ENCODE measurements at regions not wholly inside any gene's neighbourhood (a gene's known extent, or its start where the extent isn't known, plus 50 kb on each side); places are given as distances from the start of the nearest gene placed in this dataset.

GRCh38 chr10:81000781-81001180 is 463.1 kb downstream of the SH2D4B start:
- Mint-ChIP-seq H3K27ac (no peak overlapping the region), H3K9me3 (peaks cover 3% of the 10 kb centered on the region), H3K27me3 (peaks cover 2% of the 10 kb centered on the region), H3K36me3 (ENCODE audit: low read depth) (no peaks in the 10 kb centered on the region), H3K4me1 (no peaks in the 10 kb centered on the region), H3K4me3 (no peak overlapping the region)
- DNase-seq = no peak
- CTCF ChIA-PET = no interaction called here
- POLR2A ChIA-PET = no interaction called here

- H3K36me3 Mint-ChIP-seq (ENCODE audit: low read depth) = no peaks in the 10 kb centered on the region
- no peaks in the 10 kb centered on the region for H3K4me1 Mint-ChIP-seq
- peaks cover 2% of the 10 kb centered on the region for H3K27me3 Mint-ChIP-seq
- no peaks in the 10 kb centered on the region for H3K9me3 Mint-ChIP-seq
- no peak overlapping the region for H3K4me3 Mint-ChIP-seq
- CTCF ChIA-PET = no interaction called here
- no peak for DNase-seq
- POLR2A ChIA-PET = no interaction called here
- no peak overlapping the region for H3K27ac Mint-ChIP-seq
Measured at GRCh38 chr10:81002382-81002781, 464.7 kb downstream of the SH2D4B start.

DNA sequence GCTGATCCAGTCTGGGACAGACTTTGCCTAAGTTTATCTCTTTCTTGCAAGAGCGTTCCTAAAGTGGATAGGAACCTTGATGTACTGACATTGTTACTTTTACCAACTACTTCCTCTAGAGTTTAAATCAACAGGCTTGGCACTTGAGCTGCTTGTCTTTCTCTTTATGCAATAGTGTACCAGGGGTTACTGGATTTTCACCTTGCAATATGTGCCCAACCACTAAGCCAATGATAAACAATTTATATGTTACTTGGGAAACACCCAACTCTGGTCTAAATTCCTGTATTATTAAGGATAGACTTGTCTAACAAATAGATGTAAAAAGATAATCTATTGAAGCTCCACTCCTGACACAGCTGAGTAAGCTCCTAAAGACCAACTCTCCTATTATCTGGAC is 470.2 kb downstream of the SH2D4B start:
- Mint-ChIP-seq H3K27ac (no peak overlapping the region), H3K36me3 (ENCODE audit: low read depth) (no peaks in the 10 kb centered on the region), H3K4me3 (no peak overlapping the region), H3K9me3 (no peaks in the 10 kb centered on the region), H3K4me1 (no peaks in the 10 kb centered on the region), H3K27me3 (peaks cover 5% of the 10 kb centered on the region)
- ChIA-PET POLR2A (no interaction called here), CTCF (interaction anchor here (1.2 kb wide), 1 partner anchor 20 kb away, joined by 3 read pairs; no protein-coding TSS in a partner anchor)
- no peak for DNase-seq

GRCh38 chr10:81008726-81009125 is 471.0 kb downstream of the SH2D4B start:
- Mint-ChIP-seq H3K27me3 (peaks cover 5% of the 10 kb centered on the region), H3K9me3 (no peaks in the 10 kb centered on the region), H3K36me3 (ENCODE audit: low read depth) (no peaks in the 10 kb centered on the region), H3K4me3 (no peak overlapping the region), H3K27ac (no peak overlapping the region), H3K4me1 (no peaks in the 10 kb centered on the region)
- ChIA-PET POLR2A (no interaction called here), CTCF (interaction anchor here (1.2 kb wide), 1 partner anchor 19 kb away, joined by 3 read pairs; no protein-coding TSS in a partner anchor)
- no peak for DNase-seq

DNA sequence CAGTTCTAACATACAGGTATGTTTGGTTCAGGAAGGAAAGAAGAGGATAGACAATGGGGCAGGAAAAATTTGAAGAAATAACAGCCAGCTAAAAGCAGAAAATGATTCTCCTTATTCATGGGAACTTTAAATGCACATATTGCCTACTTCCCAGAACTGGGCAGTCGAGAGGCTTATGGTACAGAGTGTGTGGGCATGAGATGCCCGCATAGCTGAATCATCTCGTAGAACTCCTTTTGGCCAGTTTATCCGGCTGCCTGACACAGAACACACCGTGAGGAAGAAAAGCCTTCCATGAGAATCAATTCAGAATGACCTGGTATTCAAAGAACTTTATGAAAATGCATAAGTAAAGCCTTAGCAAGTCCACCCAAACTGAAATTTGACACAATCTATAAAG is 471.6 kb downstream of the SH2D4B start:
- no peaks in the 10 kb centered on the region for H3K4me1 Mint-ChIP-seq
- no peaks in the 10 kb centered on the region for H3K9me3 Mint-ChIP-seq
- H3K4me3 Mint-ChIP-seq = no peak overlapping the region
- CTCF ChIA-PET = no interaction called here
- peaks cover 5% of the 10 kb centered on the region for H3K27me3 Mint-ChIP-seq
- no peak overlapping the region for H3K27ac Mint-ChIP-seq
- no peak for DNase-seq
- H3K36me3 Mint-ChIP-seq (ENCODE audit: low read depth) = no peaks in the 10 kb centered on the region
- POLR2A ChIA-PET = no interaction called here

- DNase-seq = no peak
- Mint-ChIP-seq H3K36me3 (ENCODE audit: low read depth) (no peaks in the 10 kb centered on the region), H3K9me3 (no peaks in the 10 kb centered on the region), H3K4me3 (no peak overlapping the region), H3K27ac (no peak overlapping the region), H3K4me1 (no peaks in the 10 kb centered on the region), H3K27me3 (peaks cover 2% of the 10 kb centered on the region)
- POLR2A ChIA-PET = no interaction called here
- CTCF ChIA-PET = interaction anchor here (1.1 kb wide), 1 partner anchor 8 kb away, joined by 4 read pairs; no protein-coding TSS in a partner anchor
Measured at GRCh38 chr10:81013771-81014170, 476.1 kb downstream of the SH2D4B start.

DNA sequence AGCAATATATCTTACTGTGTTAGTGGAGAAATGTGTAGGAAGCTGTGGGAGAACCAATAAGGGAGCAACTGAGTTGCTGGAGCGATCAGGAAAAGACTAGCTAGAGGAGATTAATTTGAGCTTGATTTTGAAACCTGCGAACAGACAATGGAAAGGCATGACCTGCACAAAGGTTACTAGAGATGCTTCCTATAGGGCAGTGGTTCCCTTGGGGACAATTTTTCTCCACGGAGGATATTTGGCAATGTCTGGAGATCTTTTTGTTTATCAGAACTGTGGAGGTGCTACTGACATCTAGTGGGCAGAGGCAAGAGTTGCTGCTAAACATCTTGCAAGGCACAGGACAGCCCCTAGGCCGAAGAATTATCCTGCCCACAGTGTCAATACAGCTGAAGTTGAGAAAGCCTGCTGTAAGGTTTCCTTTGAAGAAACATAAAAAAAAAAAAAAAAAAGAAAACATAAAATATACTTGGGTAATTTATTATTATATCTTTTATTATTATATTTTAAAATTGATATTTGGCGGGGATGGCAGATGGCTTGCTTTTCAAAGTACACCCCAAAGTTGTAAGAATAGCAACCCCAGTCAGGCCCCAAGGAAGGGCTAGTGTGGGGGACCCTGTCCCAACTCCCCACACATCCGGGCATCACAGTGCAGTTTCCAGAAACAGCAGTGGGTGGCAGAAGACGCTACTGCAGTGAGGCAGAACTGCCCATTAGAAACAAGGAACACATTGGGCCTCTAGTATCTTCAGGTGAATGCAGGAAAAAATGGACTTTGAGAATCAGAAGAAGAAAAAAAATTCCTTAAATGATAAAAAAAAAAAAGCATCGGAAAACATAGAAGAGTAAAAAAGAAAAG is 481.6 kb downstream of the SH2D4B start:
- DNase-seq = peak; percentile 22
- H3K4me1 Mint-ChIP-seq = no peaks in the 10 kb centered on the region
- ChIA-PET POLR2A (no interaction called here), CTCF (no interaction called here)
- no peak overlapping the region for H3K4me3 Mint-ChIP-seq
- no peaks in the 10 kb centered on the region for H3K9me3 Mint-ChIP-seq
- H3K27me3 Mint-ChIP-seq = no peaks in the 10 kb centered on the region
- no peaks in the 10 kb centered on the region for H3K36me3 Mint-ChIP-seq (ENCODE audit: low read depth)
- H3K27ac Mint-ChIP-seq = no peak overlapping the region

GRCh38 chr10:81021428-81022129 is 483.9 kb downstream of the SH2D4B start:
- DNase-seq = no peak
- Mint-ChIP-seq H3K4me1 (no peaks in the 10 kb centered on the region), H3K36me3 (ENCODE audit: low read depth) (no peaks in the 10 kb centered on the region), H3K27ac (no peak overlapping the region), H3K4me3 (no peak overlapping the region), H3K27me3 (no peaks in the 10 kb centered on the region), H3K9me3 (no peaks in the 10 kb centered on the region)
- CTCF ChIA-PET = interaction anchor here (1.3 kb wide), 1 partner anchor 8 kb away, joined by 4 read pairs; no protein-coding TSS in a partner anchor
- POLR2A ChIA-PET = no interaction called here

DNA sequence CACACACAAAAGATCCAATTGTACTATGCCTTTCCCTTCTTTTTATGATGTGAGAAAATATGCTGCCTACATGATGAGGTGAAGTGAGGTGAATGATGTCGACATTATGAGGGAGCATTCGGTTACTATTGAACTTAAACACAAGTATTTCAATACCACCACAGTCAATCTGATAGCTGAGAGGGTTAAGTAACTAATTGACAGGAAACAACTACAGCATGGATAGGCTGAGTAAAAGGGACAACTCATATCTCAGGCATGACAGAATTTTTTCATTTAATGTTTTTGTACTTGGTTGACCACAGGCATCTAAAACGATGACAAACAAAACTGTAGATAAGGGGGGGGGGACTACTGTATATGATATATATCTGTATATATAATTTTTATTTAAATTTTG is 488.9 kb downstream of the SH2D4B start:
- H3K4me1 Mint-ChIP-seq = no peaks in the 10 kb centered on the region
- no peak overlapping the region for H3K27ac Mint-ChIP-seq
- CTCF ChIA-PET = interaction anchor here (0.6 kb wide), 1 partner anchor 274 kb away, joined by 4 read pairs; no protein-coding TSS in a partner anchor

GRCh38 chr10:81027223-81027622 is 489.5 kb downstream of the SH2D4B start:
- Mint-ChIP-seq H3K4me1 (no peaks in the 10 kb centered on the region), H3K36me3 (ENCODE audit: low read depth) (no peaks in the 10 kb centered on the region)

More for the DNA sequence above, 488.9 kb downstream of the SH2D4B start:
- Mint-ChIP-seq H3K36me3 (ENCODE audit: low read depth) (no peaks in the 10 kb centered on the region), H3K4me3 (no peak overlapping the region), H3K9me3 (no peaks in the 10 kb centered on the region), H3K27me3 (no peaks in the 10 kb centered on the region)
- POLR2A ChIA-PET = no interaction called here
- no peak for DNase-seq

DNA sequence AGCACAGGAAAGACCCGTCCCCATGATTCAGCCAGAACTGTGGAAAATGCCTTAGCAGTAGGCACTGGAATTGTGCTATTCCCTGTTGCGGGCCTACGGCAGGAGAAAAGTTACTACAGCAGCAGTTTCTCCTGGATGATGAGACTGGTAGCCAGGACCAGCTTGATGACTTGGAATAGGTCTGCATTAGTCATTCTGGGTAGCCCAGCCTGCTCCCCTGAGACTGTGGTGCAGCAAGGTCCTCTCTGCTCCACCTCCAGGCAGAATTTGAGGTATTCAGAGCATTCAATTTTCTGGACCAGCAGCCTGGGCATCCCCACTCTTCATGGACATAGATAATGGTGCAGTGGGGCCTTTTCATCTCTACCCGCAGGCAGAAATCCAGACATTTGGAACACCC is 490.0 kb downstream of the SH2D4B start:
- Mint-ChIP-seq H3K27ac (no peak overlapping the region), H3K36me3 (ENCODE audit: low read depth) (no peaks in the 10 kb centered on the region), H3K4me3 (no peak overlapping the region), H3K9me3 (no peaks in the 10 kb centered on the region), H3K4me1 (no peaks in the 10 kb centered on the region), H3K27me3 (no peaks in the 10 kb centered on the region)
- POLR2A ChIA-PET = no interaction called here
- CTCF ChIA-PET = interaction anchor here (0.7 kb wide), 1 partner anchor 20 kb away, joined by 3 read pairs; no protein-coding TSS in a partner anchor
- DNase-seq = no peak

More at GRCh38 chr10:81027223-81027622, 489.5 kb downstream of the SH2D4B start:
- H3K4me3 Mint-ChIP-seq = no peak overlapping the region
- DNase-seq = no peak
- H3K27me3 Mint-ChIP-seq = no peaks in the 10 kb centered on the region
- ChIA-PET CTCF (no interaction called here), POLR2A (no interaction called here)
- H3K27ac Mint-ChIP-seq = no peak overlapping the region
- no peaks in the 10 kb centered on the region for H3K9me3 Mint-ChIP-seq

GRCh38 chr10:81031774-81032173 is 494.1 kb downstream of the SH2D4B start:
- CTCF ChIA-PET = no interaction called here
- Mint-ChIP-seq H3K27ac (no peak overlapping the region), H3K4me1 (no peaks in the 10 kb centered on the region), H3K36me3 (ENCODE audit: low read depth) (no peaks in the 10 kb centered on the region), H3K4me3 (no peak overlapping the region), H3K27me3 (no peaks in the 10 kb centered on the region), H3K9me3 (no peaks in the 10 kb centered on the region)
- POLR2A ChIA-PET = no interaction called here
- no peak for DNase-seq

DNA sequence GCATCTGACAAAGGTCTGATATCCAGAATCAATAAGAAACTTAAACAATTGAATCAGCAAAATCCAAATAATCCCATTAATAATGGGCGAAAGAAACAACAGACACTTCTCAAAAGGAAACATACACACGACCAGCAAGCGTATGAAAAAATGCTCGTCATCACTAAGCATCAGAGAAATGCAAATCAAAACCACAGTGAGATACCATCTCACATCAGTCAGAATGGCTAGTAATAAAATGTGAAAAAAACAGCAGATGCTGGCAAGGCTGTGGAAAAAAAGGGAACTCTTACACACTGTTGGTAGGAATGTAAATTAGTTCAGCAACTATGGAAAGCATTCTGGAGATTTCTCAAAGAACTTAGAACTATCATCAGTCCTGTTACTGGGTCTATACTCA is 496.7 kb downstream of the SH2D4B start:
- ChIA-PET CTCF (no interaction called here), POLR2A (no interaction called here)
- DNase-seq = no peak
- Mint-ChIP-seq H3K27ac (no peak overlapping the region), H3K4me3 (no peak overlapping the region), H3K27me3 (peaks cover 3% of the 10 kb centered on the region), H3K4me1 (no peaks in the 10 kb centered on the region), H3K36me3 (ENCODE audit: low read depth) (no peaks in the 10 kb centered on the region), H3K9me3 (no peaks in the 10 kb centered on the region)
